Sciatic nerve (tissue), 2 donors: ENCODE measurements at regions not wholly inside any gene's neighbourhood (a gene's known extent, or its start where the extent isn't known, plus 50 kb on each side); places are given as distances from the start of the nearest gene placed in this dataset.

ENCODE experiments used
- ATAC-seq: fragments of 200-7000 bp; cut with Tn5 transposase; one replicate; pipeline ENCODE4 v1.9.1; 2020; ENCODE audit warnings: mild to moderate bottlenecking, moderate library complexity
- DNase-seq: peaks from one replicate; pipeline ENCODE4 v3.0.0-alpha.2; 2020; ENCODE audit warnings: low spot score
- intact Hi-C: fragments of 100-400 bp; cut with DNase I; formaldehyde crosslinking; loops from one replicate; pipeline ENCODE4 v1.14.2; 2022
- donor health status: DM: no; HTN: no; CAD: no.
- donor health status: DM: no; HTN: no; CAD: no.

GRCh38 chr5:106894964-106895363, 775.8 kb downstream of the EFNA5 start:
- no peak for DNase-seq
- ATAC-seq = no peak
- intact Hi-C loops = no loop called here

- ATAC-seq = no peak
- intact Hi-C loops = no loop called here
- no peak for DNase-seq
Observed at GRCh38 chr5:106882035-106882434, 788.7 kb downstream of the EFNA5 start.

- DNase-seq (no peak), ATAC-seq (no peak)
- intact Hi-C loops = no loop called here
Observed at GRCh38 chr5:106880656-106881055, 790.1 kb downstream of the EFNA5 start.

GRCh38 chr5:106877881-106878280, 792.9 kb downstream of the EFNA5 start:
- ATAC-seq = no peak
- intact Hi-C loops = no loop called here

GRCh38 chr5:106876665-106877194, 794.0 kb downstream of the EFNA5 start:
- intact Hi-C loops = no loop called here
- DNase-seq (no peak), ATAC-seq (no peak)

More at GRCh38 chr5:106877881-106878280, 792.9 kb downstream of the EFNA5 start:
- DNase-seq = no peak

- intact Hi-C loops = no loop called here
- no peak for DNase-seq
- ATAC-seq = no peak
Observed at GRCh38 chr5:106876298-106876622, 794.5 kb downstream of the EFNA5 start.

GRCh38 chr5:106875591-106876297, 795.0 kb downstream of the EFNA5 start:
- intact Hi-C loops = no loop called here
- DNase-seq (no peak), ATAC-seq (no peak)

- DNase-seq (no peak), ATAC-seq (no peak)
- intact Hi-C loops = no loop called here
Observed at GRCh38 chr5:106874974-106875373, 795.8 kb downstream of the EFNA5 start.

- DNase-seq (no peak), ATAC-seq (no peak)
- intact Hi-C loops = no loop called here
Observed at GRCh38 chr5:106874531-106874930, 796.2 kb downstream of the EFNA5 start.

GRCh38 chr5:106873568-106873967, 797.2 kb downstream of the EFNA5 start:
- intact Hi-C loops = no loop called here
- DNase-seq = no peak
- no peak for ATAC-seq

GRCh38 chr5:106865279-106865678, 805.5 kb downstream of the EFNA5 start:
- ATAC-seq (no peak), DNase-seq (no peak)
- intact Hi-C loops = no loop called here

GRCh38 chr5:106862450-106863193, 808.1 kb downstream of the EFNA5 start:
- no peak for DNase-seq
- intact Hi-C loops = loop anchor here (5.0 kb wide), 1 partner anchor 355 kb away; no protein-coding TSS in a partner anchor
- ATAC-seq = no peak

GRCh38 chr5:106860398-106861044, 810.2 kb downstream of the EFNA5 start:
- no peak for DNase-seq
- ATAC-seq = no peak
- intact Hi-C loops = loop anchor here (5.0 kb wide), 1 partner anchor 357 kb away; no protein-coding TSS in a partner anchor

GRCh38 chr5:106858616-106859015, 812.1 kb downstream of the EFNA5 start:
- ATAC-seq (no peak), DNase-seq (no peak)
- intact Hi-C loops = no loop called here

- DNase-seq (no peak), ATAC-seq (no peak)
- intact Hi-C loops = no loop called here
Observed at GRCh38 chr5:106854922-106855321, 815.8 kb downstream of the EFNA5 start.

- DNase-seq (no peak), ATAC-seq (no peak)
- intact Hi-C loops = no loop called here
Observed at GRCh38 chr5:106854105-106854687, 816.5 kb downstream of the EFNA5 start.

- ATAC-seq = no peak
- intact Hi-C loops = no loop called here
- DNase-seq = no peak
Observed at GRCh38 chr5:106853266-106853665, 817.5 kb downstream of the EFNA5 start.

- intact Hi-C loops = no loop called here
- ATAC-seq (no peak), DNase-seq (no peak)
Observed at GRCh38 chr5:106849266-106849665, 821.5 kb downstream of the EFNA5 start.

- DNase-seq = no peak
- intact Hi-C loops = no loop called here
- no peak for ATAC-seq
Observed at GRCh38 chr5:106843812-106844416, 826.8 kb downstream of the EFNA5 start.
